ENCODE measurements at regions not wholly inside any gene's neighbourhood (a gene's known extent, or its start where the extent isn't known, plus 50 kb on each side); places are given as distances from the start of the nearest gene placed in this dataset.

DNA sequence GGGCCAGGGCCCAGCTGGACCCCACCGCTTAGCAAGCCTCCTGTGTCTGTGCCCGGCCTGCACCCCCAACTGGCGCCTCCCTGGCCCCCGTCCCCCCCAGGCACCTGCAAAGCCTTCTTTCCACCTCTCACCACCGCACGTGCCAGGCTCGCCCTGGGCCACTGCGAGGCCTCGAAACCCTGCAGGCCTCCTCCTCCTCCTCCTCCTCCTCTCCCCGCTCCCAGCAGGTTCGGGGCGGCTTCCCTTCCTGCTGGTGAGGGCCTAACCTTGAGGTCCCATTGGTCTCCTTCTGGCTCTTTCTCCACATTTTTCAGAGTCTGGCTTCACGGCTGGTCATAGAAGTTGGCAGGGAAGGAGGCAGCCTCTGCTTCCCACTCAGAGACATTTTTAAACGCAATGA is 76.8 kb upstream of the GATA5 start:
- TF ChIP-seq, protein P1, sequence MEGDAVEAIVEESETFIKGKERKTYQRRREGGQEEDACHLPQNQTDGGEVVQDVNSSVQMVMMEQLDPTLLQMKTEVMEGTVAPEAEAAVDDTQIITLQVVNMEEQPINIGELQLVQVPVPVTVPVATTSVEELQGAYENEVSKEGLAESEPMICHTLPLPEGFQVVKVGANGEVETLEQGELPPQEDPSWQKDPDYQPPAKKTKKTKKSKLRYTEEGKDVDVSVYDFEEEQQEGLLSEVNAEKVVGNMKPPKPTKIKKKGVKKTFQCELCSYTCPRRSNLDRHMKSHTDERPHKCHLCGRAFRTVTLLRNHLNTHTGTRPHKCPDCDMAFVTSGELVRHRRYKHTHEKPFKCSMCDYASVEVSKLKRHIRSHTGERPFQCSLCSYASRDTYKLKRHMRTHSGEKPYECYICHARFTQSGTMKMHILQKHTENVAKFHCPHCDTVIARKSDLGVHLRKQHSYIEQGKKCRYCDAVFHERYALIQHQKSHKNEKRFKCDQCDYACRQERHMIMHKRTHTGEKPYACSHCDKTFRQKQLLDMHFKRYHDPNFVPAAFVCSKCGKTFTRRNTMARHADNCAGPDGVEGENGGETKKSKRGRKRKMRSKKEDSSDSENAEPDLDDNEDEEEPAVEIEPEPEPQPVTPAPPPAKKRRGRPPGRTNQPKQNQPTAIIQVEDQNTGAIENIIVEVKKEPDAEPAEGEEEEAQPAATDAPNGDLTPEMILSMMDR (IDR thresholded peaks at IDR 0.05; ENCODE audit: low read depth, low read length): no peak
- no peak for TF ChIP-seq EZH2phosphoT487 (IDR thresholded peaks at IDR 0.05; ENCODE audit: low read depth)
